ENCODE measurements at regions not wholly inside any gene's neighbourhood (a gene's known extent, or its start where the extent isn't known, plus 50 kb on each side); places are given as distances from the start of the nearest gene placed in this dataset.

- DNase-seq: no peak
- no peak for TF ChIP-seq CTCF (IDR thresholded peaks at IDR 0.05; ENCODE audit: unreplicated experiment)
These were observed 269.5 kb downstream of the PCDH20 start for GRCh38 chr13:61146158-61146557.

GRCh38 chr13:61144834-61145593 is 270.6 kb downstream of the PCDH20 start:
- no peaks in the 10 kb centered on the region for H3K36me3 Mint-ChIP-seq (ENCODE audit: insufficient read depth, unreplicated experiment)
- DNase-seq: no peak
- H3K4me1 Mint-ChIP-seq (ENCODE audit: low read depth, unreplicated experiment): no peaks in the 10 kb centered on the region
- no peaks in the 10 kb centered on the region for H3K27me3 Mint-ChIP-seq (ENCODE audit: unreplicated experiment)
- no TSS peak for BruUV-seq (replicated peaks)
- H3K27ac Mint-ChIP-seq (ENCODE audit: unreplicated experiment): no peak overlapping the region
- peaks cover 4% of the 10 kb centered on the region for H3K9me3 Mint-ChIP-seq (ENCODE audit: low read depth, unreplicated experiment)
- no peak overlapping the region for H3K4me3 Mint-ChIP-seq (ENCODE audit: low read depth, unreplicated experiment)
- CTCF ChIA-PET: no interaction called here
- intact Hi-C loops (cut with micrococcal nuclease; ENCODE audit: unreplicated experiment): no loop called here
- TF ChIP-seq CTCF (IDR thresholded peaks at IDR 0.05; ENCODE audit: unreplicated experiment): no peak

More at GRCh38 chr13:61146158-61146557, 269.5 kb downstream of the PCDH20 start:
- H3K36me3 Mint-ChIP-seq (ENCODE audit: insufficient read depth, unreplicated experiment): no peaks in the 10 kb centered on the region
- CTCF ChIA-PET: no interaction called here
- H3K27ac Mint-ChIP-seq (ENCODE audit: unreplicated experiment): no peak overlapping the region
- peaks cover 4% of the 10 kb centered on the region for H3K9me3 Mint-ChIP-seq (ENCODE audit: low read depth, unreplicated experiment)
- no peaks in the 10 kb centered on the region for H3K27me3 Mint-ChIP-seq (ENCODE audit: unreplicated experiment)
- intact Hi-C loops (cut with micrococcal nuclease; ENCODE audit: unreplicated experiment): no loop called here
- no peaks in the 10 kb centered on the region for H3K4me1 Mint-ChIP-seq (ENCODE audit: low read depth, unreplicated experiment)
- no TSS peak for BruUV-seq (replicated peaks)
- H3K4me3 Mint-ChIP-seq (ENCODE audit: low read depth, unreplicated experiment): no peak overlapping the region

- intact Hi-C loops (cut with micrococcal nuclease; ENCODE audit: unreplicated experiment): no loop called here
- no peak for TF ChIP-seq CTCF (IDR thresholded peaks at IDR 0.05; ENCODE audit: unreplicated experiment)
- H3K36me3 Mint-ChIP-seq (ENCODE audit: insufficient read depth, unreplicated experiment): no peaks in the 10 kb centered on the region
- BruUV-seq (replicated peaks): no TSS peak
- H3K9me3 Mint-ChIP-seq (ENCODE audit: low read depth, unreplicated experiment): peaks cover 4% of the 10 kb centered on the region
- H3K27ac Mint-ChIP-seq (ENCODE audit: unreplicated experiment): no peak overlapping the region
- no peaks in the 10 kb centered on the region for H3K27me3 Mint-ChIP-seq (ENCODE audit: unreplicated experiment)
- H3K4me1 Mint-ChIP-seq (ENCODE audit: low read depth, unreplicated experiment): no peaks in the 10 kb centered on the region
- CTCF ChIA-PET: no interaction called here
- H3K4me3 Mint-ChIP-seq (ENCODE audit: low read depth, unreplicated experiment): no peak overlapping the region
- DNase-seq: no peak
These were observed 271.3 kb downstream of the PCDH20 start for GRCh38 chr13:61144301-61144700.

GRCh38 chr13:61142506-61142905 is 273.1 kb downstream of the PCDH20 start:
- DNase-seq: no peak
- no TSS peak for BruUV-seq (replicated peaks)
- no peaks in the 10 kb centered on the region for H3K36me3 Mint-ChIP-seq (ENCODE audit: insufficient read depth, unreplicated experiment)

More at GRCh38 chr13:61142506-61142905, 273.1 kb downstream of the PCDH20 start:
- H3K4me3 Mint-ChIP-seq (ENCODE audit: low read depth, unreplicated experiment): no peak overlapping the region
- no peak for TF ChIP-seq CTCF (IDR thresholded peaks at IDR 0.05; ENCODE audit: unreplicated experiment)
- intact Hi-C loops (cut with micrococcal nuclease; ENCODE audit: unreplicated experiment): no loop called here
- peaks cover 4% of the 10 kb centered on the region for H3K9me3 Mint-ChIP-seq (ENCODE audit: low read depth, unreplicated experiment)
- H3K4me1 Mint-ChIP-seq (ENCODE audit: low read depth, unreplicated experiment): no peaks in the 10 kb centered on the region
- no peaks in the 10 kb centered on the region for H3K27me3 Mint-ChIP-seq (ENCODE audit: unreplicated experiment)
- CTCF ChIA-PET: no interaction called here
- H3K27ac Mint-ChIP-seq (ENCODE audit: unreplicated experiment): no peak overlapping the region

All from Calu3 (cell line).